ENCODE measurements at regions not wholly inside any gene's neighbourhood (a gene's known extent, or its start where the extent isn't known, plus 50 kb on each side); places are given as distances from the start of the nearest gene placed in this dataset.
"Not testable (repeated sequence)": the region's sequence is repeated elsewhere in the genome, so short reads cannot be mapped to it uniquely, and the experiment has no call there.

DNA sequence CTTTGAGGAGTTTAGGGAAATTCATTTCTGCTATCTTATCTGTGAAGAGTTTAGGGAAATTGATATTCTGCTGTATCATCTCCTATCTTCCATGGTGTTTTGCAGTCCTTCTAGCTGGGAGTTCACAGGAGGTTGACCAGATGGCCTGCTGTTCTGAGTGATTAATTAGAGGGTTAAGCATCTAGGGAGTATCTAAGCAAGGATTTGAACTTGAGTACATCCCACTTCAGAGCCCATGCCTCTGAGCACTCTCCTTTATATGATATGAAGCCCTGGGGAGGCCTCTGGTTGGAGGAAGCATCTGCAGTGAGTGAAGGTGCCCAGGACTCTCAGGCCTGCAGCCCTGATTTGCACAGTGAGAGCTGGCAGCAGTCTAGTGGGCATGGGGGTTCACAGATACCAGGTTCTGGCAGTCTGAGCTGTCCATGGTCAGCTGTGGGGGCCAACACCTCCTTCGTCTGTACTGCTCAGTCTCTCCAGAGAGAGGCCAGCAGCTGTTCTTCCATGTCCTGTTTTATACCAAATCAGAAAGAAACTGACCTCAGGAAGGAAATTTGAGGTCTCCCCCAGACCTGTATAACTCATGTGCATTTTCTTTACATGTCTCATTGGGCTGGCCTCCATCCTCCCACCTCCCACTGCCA, 156.9 kb downstream of the PLCE1 start:
- no peak for TF ChIP-seq POLR2A (IDR thresholded peaks at IDR 0.05)
- TF ChIP-seq, protein P1, sequence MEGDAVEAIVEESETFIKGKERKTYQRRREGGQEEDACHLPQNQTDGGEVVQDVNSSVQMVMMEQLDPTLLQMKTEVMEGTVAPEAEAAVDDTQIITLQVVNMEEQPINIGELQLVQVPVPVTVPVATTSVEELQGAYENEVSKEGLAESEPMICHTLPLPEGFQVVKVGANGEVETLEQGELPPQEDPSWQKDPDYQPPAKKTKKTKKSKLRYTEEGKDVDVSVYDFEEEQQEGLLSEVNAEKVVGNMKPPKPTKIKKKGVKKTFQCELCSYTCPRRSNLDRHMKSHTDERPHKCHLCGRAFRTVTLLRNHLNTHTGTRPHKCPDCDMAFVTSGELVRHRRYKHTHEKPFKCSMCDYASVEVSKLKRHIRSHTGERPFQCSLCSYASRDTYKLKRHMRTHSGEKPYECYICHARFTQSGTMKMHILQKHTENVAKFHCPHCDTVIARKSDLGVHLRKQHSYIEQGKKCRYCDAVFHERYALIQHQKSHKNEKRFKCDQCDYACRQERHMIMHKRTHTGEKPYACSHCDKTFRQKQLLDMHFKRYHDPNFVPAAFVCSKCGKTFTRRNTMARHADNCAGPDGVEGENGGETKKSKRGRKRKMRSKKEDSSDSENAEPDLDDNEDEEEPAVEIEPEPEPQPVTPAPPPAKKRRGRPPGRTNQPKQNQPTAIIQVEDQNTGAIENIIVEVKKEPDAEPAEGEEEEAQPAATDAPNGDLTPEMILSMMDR (IDR thresholded peaks at IDR 0.05), result no peak
- Histone ChIP-seq H3K36me3 (ENCODE audit: low read depth, missing control alignments) (no peaks in the 10 kb centered on the region), H3K9me3 (no peaks in the 10 kb centered on the region), H3K4me3 (no peak overlapping the region), H3K27me3 (no peaks in the 10 kb centered on the region), H3K27ac (no peak overlapping the region), H3K4me1 (no peaks in the 10 kb centered on the region)
- intact Hi-C loops (cut with DNase I; ENCODE audit: low total_unique reads), result no loop called here
- 60 to 69% methylated on average over 1 of the region's 1 CpG for WGBS, 2 donors
- no peak for DNase-seq

DNA sequence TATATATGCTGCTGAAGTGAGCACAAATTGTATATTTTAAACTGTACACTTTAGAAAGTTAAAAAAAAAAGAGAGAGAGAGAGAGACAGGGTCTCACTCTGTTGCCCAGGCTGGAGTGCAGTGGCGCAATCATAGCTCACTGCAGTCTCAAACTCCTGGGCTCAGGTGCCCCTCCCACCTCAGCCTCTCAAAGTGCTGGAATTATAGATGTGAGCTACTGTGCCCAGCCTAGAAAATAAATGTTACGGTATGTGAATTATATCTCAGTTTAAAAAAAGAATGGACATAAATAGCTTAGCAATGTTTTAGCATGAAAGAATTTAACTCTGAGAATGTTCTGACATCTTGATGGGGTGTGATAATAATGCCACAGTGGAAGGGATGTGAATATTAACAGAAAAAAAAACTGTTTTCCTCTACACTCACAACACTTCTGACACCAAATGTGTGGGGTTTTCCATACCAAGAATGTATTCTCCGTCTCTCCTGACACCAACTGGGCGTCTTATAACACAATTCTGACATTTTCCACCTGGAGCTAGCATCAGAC, 162.1 kb downstream of the PLCE1 start:
- no peak for TF ChIP-seq POLR2A (IDR thresholded peaks at IDR 0.05)
- TF ChIP-seq, protein P1 (IDR thresholded peaks at IDR 0.05), result no peak
- no peaks in the 10 kb centered on the region for H3K27me3 ChIP-seq
- no peak for DNase-seq
- H3K27ac ChIP-seq, result no peak overlapping the region
- H3K4me3 ChIP-seq, result no peak overlapping the region
- H3K36me3 ChIP-seq (ENCODE audit: low read depth, missing control alignments), result no peaks in the 10 kb centered on the region
- 87 to 92% methylated on average over 4 of the region's 4 CpGs for WGBS, 2 donors
- no peaks in the 10 kb centered on the region for H3K9me3 ChIP-seq
- intact Hi-C loops (cut with DNase I; ENCODE audit: low total_unique reads), result no loop called here
- H3K4me1 ChIP-seq, result no peaks in the 10 kb centered on the region

DNA sequence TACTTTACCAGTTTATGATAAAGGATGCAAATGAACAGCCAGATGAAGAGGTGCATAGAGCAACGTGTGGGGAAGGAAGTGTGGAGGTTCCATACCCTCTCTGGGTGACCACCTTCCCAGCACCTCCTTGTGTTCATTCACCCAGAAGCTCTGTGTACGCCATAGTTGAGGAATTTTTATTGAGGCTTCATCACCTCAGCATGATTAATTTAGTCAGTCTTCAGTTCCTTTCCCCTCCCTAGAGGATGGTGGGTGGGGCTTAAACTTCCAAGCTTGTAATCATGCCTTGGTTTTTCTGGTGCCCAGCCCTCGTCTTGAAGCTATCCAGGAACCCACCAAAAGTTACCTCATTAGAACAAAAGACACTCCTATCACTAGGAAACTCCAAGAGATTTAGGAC, 162.7 kb downstream of the PLCE1 start:
- H3K27ac ChIP-seq, result no peak overlapping the region
- H3K36me3 ChIP-seq (ENCODE audit: low read depth, missing control alignments), result no peaks in the 10 kb centered on the region
- H3K4me3 ChIP-seq, result no peak overlapping the region
- DNase-seq, result no peak
- H3K27me3 ChIP-seq, result no peaks in the 10 kb centered on the region
- intact Hi-C loops (cut with DNase I; ENCODE audit: low total_unique reads), result no loop called here
- H3K4me1 ChIP-seq, result no peaks in the 10 kb centered on the region
- 85 to 86% methylated on average over 3 of the region's 3 CpGs for WGBS, 2 donors
- TF ChIP-seq, protein P1 (IDR thresholded peaks at IDR 0.05), result no peak
- no peak for TF ChIP-seq POLR2A (IDR thresholded peaks at IDR 0.05)
- H3K9me3 ChIP-seq, result no peaks in the 10 kb centered on the region

DNA sequence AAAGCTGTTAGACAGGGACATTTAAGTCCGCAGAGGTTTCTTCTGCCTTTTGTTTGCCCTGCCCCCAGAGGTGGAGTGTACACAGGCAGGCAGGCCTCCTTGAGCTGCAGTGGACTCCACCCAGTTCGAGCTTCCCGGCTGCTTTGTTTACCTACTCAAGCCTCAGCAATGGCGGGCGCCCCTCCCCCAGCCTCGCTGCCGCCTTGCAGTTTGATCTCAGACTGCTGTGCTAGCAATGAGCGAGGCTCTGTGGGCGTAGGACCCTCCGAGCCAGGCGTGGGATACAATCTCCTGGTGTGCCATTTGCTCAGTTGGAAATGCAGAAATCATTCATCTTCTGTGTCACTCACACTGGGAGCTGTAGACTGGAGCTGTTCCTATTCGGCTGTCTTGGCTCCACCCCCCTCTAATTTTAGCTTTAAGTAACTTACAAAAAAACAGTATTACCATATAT, 171.5 kb downstream of the PLCE1 start:
- WGBS, 2 donors, result 84 to 90% methylated on average over 10 to 12 of the region's 12 CpGs
- H3K9me3 ChIP-seq; H3K27me3 ChIP-seq; H3K27ac ChIP-seq; DNase-seq; intact Hi-C loops (cut with DNase I; ENCODE audit: low total_unique reads); H3K4me1 ChIP-seq; H3K36me3 ChIP-seq (ENCODE audit: low read depth, missing control alignments); H3K4me3 ChIP-seq: not testable (repeated sequence)

DNA sequence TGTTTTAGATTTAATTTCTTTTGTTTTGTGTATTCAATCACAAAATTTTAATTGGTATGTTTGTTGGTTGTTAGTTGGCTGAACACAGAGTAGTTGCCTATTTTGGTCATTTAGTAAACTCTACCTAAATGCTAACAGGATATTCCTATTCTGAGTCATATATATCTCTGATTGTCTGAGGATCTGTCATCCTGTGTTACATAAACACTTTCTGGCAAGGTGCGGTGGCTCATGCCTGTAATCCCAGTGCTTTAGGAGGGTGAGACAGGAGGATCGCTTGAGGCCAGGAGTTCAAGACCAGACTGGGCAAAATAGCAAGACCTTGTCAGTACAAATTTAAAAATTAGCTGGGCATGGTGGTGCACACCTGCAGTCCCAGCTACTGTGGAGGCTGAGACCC, 178.6 kb downstream of the PLCE1 start:
- Histone ChIP-seq H3K4me3 (no peak overlapping the region), H3K9me3 (no peaks in the 10 kb centered on the region), H3K27ac (no peak overlapping the region), H3K4me1 (peaks cover 6% of the 10 kb centered on the region), H3K36me3 (ENCODE audit: low read depth, missing control alignments) (no peaks in the 10 kb centered on the region), H3K27me3 (no peaks in the 10 kb centered on the region)
- 92 to 93% methylated on average over 2 of the region's 2 CpGs for WGBS, 2 donors
- intact Hi-C loops (cut with DNase I; ENCODE audit: low total_unique reads), result no loop called here
- DNase-seq, result no peak
- TF ChIP-seq POLR2A (IDR thresholded peaks at IDR 0.05), result no peak
- TF ChIP-seq, protein P1 (IDR thresholded peaks at IDR 0.05), result no peak

Measured in testis (tissue), 2 donors.